ENCODE measurements at regions not wholly inside any gene's neighbourhood (a gene's known extent, or its start where the extent isn't known, plus 50 kb on each side); places are given as distances from the start of the nearest gene placed in this dataset.

DNA sequence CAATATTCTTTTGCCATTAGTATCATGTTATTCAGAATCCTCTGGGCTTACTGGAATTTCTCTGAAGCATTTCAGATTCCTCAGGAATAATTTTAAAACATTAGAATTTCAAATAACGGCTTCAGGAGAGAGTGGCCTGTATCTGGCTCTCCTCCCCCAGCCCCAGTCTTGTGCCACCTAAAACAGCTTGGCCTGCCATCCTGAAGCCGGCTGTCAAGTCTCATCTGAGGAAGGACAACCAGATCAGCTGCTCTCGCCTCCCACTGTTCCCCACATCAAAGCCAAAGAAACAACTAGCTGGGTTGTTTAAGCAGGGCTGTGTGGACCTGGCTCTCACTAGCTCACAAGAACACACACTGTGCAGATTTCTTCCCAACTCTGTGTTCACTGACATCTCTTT, 178.2 kb downstream of the FGFR2 start:
- no peak overlapping the region for H3K4me3 Mint-ChIP-seq
- no peaks in the 10 kb centered on the region for H3K4me1 Mint-ChIP-seq
- ATAC-seq (ENCODE audit: low read depth) (no peak), DNase-seq (no peak)
- intact Hi-C loops (cut with micrococcal nuclease): no loop called here
- no peak overlapping the region for H3K27ac Mint-ChIP-seq
- no peaks in the 10 kb centered on the region for H3K36me3 Mint-ChIP-seq (ENCODE audit: low read depth)
- TF ChIP-seq, protein P1, sequence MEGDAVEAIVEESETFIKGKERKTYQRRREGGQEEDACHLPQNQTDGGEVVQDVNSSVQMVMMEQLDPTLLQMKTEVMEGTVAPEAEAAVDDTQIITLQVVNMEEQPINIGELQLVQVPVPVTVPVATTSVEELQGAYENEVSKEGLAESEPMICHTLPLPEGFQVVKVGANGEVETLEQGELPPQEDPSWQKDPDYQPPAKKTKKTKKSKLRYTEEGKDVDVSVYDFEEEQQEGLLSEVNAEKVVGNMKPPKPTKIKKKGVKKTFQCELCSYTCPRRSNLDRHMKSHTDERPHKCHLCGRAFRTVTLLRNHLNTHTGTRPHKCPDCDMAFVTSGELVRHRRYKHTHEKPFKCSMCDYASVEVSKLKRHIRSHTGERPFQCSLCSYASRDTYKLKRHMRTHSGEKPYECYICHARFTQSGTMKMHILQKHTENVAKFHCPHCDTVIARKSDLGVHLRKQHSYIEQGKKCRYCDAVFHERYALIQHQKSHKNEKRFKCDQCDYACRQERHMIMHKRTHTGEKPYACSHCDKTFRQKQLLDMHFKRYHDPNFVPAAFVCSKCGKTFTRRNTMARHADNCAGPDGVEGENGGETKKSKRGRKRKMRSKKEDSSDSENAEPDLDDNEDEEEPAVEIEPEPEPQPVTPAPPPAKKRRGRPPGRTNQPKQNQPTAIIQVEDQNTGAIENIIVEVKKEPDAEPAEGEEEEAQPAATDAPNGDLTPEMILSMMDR (IDR thresholded peaks at IDR 0.05): no peak
- ChIA-PET POLR2A (no interaction called here), CTCF (no interaction called here)
- H3K9me3 Mint-ChIP-seq: no peaks in the 10 kb centered on the region
- no peaks in the 10 kb centered on the region for H3K27me3 Mint-ChIP-seq

DNA sequence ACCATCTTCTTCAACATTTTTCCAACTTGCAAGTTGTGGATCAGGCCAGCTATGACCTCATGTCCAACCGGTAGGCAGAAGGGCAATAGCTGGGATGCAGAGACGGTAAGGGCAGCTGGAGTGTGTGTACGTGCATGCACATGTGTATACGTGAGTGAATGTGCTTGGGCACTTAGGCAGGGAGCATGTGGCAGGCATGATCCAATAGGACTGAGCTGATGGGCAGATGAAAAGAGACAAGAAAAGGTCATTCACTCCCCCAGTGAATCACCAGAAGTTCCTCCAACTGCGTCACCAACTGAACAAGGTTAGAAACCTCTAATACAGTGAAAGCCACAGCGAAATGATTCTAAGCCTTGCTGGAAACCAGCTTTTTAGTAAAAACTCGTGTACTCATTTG, 176.1 kb downstream of the FGFR2 start:
- Mint-ChIP-seq H3K36me3 (ENCODE audit: low read depth) (no peaks in the 10 kb centered on the region), H3K9me3 (no peaks in the 10 kb centered on the region), H3K27ac (no peak overlapping the region), H3K4me1 (no peaks in the 10 kb centered on the region), H3K27me3 (no peaks in the 10 kb centered on the region), H3K4me3 (no peak overlapping the region)
- POLR2A ChIA-PET: no interaction called here
- ATAC-seq (ENCODE audit: low read depth) (no peak), DNase-seq (no peak)
- TF ChIP-seq, protein P1 (IDR thresholded peaks at IDR 0.05): no peak
- intact Hi-C loops (cut with micrococcal nuclease): no loop called here
- CTCF ChIA-PET: no interaction called here

DNA sequence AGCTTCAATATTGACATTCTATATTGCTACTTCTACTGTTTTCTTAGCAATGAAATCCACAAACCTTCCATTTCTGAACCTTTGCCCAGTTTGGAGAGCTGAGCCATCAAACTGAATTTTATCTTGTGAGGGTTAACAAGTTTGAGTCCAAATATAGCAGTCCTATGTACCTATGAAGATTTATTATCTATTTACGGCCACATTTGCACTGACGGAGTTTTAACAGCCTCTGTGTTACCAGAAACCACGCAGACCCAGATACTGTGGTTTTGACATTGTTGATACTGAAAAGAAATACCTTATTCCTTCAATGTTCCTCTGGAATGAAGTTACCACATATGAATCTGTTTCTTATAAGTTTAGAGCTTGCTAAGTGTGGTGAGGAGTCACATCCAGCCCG, 172.6 kb downstream of the FGFR2 start:
- Mint-ChIP-seq H3K9me3 (no peaks in the 10 kb centered on the region), H3K27me3 (no peaks in the 10 kb centered on the region), H3K27ac (no peak overlapping the region), H3K4me1 (no peaks in the 10 kb centered on the region), H3K4me3 (no peak overlapping the region), H3K36me3 (ENCODE audit: low read depth) (no peaks in the 10 kb centered on the region)
- POLR2A ChIA-PET: no interaction called here
- CTCF ChIA-PET: no interaction called here
- intact Hi-C loops (cut with micrococcal nuclease): no loop called here
- TF ChIP-seq, protein P1 (IDR thresholded peaks at IDR 0.05): no peak
- DNase-seq: no peak
- no peak for ATAC-seq (ENCODE audit: low read depth)

DNA sequence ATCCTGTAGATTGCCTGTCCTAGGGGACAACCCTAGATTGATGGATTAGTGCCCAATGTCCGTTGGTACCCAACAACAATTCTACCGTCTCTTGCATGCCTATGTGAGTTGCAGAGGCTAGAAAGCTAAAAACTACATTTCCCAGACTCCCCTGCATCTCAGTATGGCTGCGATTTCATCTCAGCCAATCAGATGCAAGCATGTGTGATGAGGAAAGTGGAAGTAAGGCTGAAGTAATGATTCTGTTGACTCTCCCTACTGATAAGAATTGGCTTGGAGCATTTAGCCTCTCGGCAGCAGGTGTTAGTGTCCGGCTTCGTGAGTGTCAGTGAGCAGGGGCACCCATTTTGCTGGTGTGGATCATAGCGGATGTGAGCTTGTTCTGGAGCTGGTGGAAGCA, 171.9 kb downstream of the FGFR2 start:
- Mint-ChIP-seq H3K36me3 (ENCODE audit: low read depth) (no peaks in the 10 kb centered on the region), H3K9me3 (no peaks in the 10 kb centered on the region), H3K4me3 (no peak overlapping the region), H3K27me3 (no peaks in the 10 kb centered on the region), H3K27ac (no peak overlapping the region), H3K4me1 (no peaks in the 10 kb centered on the region)
- ATAC-seq (ENCODE audit: low read depth): no peak
- ChIA-PET POLR2A (no interaction called here), CTCF (no interaction called here)
- intact Hi-C loops (cut with micrococcal nuclease): no loop called here
- no peak for DNase-seq
- TF ChIP-seq, protein P1 (IDR thresholded peaks at IDR 0.05): no peak
